Left renal cortex interstitium (tissue), 4 donors: ENCODE measurements at regions not wholly inside any gene's neighbourhood (a gene's known extent, or its start where the extent isn't known, plus 50 kb on each side); places are given as distances from the start of the nearest gene placed in this dataset.
A peak's percentile ranks its signal among the peaks of the same experiment; 100 is the strongest.
"Not testable (repeated sequence)": the region's sequence is repeated elsewhere in the genome, so short reads cannot be mapped to it uniquely, and the experiment has no call there.

Experiments used
- DNase-seq, 4 donors: peaks; one replicate each; pipeline ENCODE4 v3.0.0-alpha.2; 2013; ENCODE audit warnings: low read depth in 4 of 4, low spot score in 2 of 4, missing footprints in 1 of 4

GRCh38 chr17:30731210-30732132, 93.0 kb downstream of the CRLF3 start:
- peak; percentile 64 to 85 (median 73) for DNase-seq

DNA sequence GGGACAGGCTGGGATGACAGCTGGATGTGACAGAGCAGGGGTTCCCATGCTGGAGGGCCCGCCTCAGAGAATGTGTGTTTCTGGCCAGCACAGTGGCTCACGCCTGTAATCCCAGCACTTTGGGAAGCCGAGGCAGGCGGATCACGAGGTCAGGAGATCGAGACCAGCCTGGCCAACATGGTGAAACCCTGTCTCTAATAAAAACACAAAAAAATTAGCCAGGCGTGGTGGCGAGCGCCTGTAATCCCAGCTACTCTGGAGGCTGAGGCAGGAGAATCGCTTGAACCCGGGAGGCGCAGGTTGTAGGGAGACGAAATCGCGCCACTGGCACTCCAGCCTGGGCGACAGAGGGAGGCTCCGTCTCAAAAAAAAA, 93.7 kb downstream of the CRLF3 start:
- DNase-seq, result not testable (repeated sequence)

GRCh38 chr17:30730171-30730836, 94.2 kb downstream of the CRLF3 start:
- DNase-seq, result not testable (repeated sequence)

DNA sequence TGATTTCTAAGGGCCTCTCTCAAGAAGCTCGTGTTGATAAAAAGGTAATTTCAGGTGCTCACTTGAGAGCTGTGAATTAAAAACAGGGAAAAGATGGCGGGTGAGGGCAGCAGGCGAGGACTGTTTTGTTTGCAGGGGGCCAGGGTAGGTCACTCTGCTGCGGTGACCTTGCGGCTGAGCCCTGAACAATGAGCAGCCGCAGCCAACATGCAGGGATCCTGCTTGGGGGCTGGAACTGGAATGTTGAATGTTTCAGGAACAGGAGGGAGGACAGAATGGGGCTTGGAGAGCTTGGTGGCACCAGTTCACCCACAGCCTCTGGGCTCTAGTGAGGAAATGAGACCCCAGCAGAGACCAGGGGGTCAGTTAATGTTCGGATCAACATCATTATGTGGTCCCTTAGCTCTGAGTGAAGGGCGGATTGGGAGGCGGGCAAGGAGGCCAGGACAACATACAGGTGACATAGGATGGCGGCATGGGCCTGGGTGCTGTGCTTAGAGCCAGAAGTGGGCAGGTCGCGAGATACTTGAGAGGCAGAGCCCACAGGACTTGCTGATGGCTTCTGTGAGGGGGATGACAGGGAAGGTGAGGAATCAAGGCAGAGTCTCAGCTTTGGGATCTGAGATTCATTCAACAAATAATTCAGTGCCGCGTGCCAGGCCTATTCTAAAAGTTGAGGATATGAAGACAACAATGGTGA, 94.9 kb downstream of the CRLF3 start:
- not testable (repeated sequence) for DNase-seq

- DNase-seq, result not testable (repeated sequence)
Observed at GRCh38 chr17:30727517-30727916, 97.0 kb downstream of the CRLF3 start.

DNA sequence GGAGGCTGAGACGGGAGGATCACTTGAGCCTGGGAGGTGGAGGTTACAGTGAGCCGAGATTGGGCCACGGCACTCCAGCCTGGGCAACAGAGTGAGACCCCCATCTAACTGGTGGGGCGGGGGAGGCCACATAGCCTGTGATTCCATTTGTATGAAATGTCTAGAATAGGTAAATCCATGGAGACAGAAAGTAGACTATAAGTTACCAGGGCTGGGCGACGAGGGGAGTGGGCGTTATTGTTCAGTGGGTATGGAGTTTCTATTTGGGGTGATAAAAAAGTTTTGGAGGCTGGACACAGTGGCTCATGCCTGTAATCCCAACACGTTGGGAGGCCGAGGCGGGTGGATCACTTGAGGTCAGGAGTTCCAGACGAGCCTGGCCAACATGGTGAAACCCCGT, 97.8 kb downstream of the CRLF3 start:
- DNase-seq, result not testable (repeated sequence)

GRCh38 chr17:30726310-30726709, 98.2 kb downstream of the CRLF3 start:
- DNase-seq, result not testable (repeated sequence)

- DNase-seq, result not testable (repeated sequence)
Observed at GRCh38 chr17:30724034-30724650, 100.3 kb downstream of the CRLF3 start.

DNA sequence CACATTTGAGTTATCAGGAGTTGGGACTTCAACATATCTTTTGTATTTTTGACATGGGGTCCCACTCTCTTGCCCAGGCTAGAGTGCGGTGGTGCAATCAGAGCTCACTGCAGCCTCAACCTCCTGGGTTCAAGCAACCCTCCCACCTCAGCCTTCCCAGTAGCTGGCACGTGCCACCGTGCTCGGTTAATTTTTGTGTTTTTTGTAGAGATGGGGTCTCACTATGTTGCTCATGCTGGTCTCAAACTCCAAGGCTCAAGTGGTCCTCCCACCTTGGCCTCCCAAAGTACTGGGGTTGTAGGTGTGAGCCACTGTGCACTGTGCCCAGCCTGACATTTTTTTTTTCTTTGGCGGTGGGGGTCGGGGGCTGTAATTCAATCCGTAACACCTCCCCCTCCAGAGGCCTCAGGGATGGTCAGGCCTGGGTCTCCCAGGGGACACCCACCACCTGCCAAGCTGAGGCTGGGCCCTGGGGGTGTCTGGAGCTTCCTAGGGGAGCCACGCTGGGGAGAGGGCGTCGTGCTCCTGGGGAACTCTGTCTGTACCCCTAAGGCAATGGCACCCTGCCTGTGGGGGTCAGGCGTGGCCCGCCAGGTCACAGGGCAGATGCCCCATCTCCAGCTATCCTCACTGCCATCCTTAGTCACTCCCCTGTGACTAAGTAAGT, 102.2 kb downstream of the CRLF3 start:
- DNase-seq, result not testable (repeated sequence)

DNA sequence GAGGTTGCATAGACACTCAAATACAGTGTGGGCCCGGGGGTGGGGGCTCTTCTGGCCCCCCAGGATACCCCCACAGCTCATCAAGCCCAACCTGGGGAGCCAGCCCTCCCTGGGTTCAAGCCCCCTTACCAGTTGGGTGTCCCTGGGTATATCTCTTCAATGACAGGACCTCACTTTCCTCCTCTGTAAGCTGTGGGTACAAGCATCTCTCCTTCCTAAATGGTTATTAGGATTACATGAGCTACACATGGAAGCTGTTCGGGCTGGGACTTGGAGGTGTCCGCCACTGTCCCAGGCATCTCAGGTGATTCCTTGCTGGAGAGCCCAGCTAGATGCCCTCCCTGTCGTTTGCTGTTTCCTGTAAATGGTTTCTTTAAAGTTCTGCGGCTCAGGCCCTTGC, 103.5 kb downstream of the CRLF3 start:
- DNase-seq, result not testable (repeated sequence)

DNA sequence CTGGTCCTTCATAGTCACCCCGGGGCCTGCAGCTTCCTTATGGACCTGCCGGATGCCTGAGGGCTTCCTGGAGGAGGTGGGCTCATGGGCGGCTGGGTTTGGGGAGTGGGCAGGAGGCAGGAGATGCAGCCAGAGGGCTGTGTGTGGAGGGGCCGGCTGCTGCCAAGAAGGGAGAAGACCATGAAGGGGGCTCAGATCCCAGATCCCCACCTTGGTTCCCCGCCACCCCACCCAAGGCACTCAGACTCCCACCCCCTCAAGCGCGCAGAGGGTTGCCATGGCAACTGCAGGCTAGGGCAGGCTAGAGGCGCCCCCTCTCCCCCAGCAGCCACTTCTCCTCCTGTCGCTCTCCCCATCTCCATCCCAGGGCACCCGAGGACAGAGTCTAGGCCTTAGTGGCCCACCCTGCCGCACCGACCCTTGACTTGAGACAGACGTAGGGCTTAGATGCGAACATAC, 104.5 kb downstream of the CRLF3 start:
- no peak for DNase-seq

DNA sequence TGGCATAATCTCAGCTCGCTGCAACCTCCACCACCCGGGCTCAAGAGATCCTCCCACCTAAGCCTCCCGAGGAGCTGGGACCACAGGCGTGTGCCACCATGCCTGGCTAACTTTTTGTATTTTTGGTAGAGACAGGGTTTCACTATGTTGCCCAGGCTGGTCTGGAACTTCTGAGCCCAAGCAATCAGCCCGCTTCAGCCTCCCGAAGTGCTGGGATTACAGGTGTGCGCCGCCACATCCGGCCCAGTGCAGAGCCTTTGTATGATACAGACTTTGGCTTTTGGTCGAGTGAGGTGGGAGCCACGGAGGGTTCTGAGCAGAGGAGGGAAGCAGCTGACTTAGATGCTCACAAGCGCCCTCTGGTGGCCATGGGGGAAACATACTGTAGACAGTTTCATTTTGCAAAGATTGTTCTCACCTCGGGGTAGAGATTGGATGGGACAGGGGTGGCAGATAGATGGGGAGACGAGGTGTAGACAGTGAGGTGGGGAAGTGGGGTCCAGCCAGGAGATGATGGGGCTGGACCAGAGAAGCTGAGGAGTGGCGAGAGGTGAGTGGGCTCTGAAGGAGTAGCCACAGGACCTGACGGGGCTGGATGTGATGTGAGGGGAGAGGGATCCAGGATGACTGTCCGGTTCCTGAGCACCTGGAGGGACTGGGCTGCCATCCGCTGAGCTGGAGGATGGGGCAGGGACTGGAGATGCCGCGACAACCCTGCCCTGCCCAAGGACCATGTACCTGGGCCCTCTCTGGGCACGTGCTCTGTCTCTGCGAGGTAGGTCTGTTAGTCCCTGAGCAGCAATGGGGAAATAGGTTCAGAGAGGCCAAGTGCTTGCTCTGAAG, 105.1 kb downstream of the CRLF3 start:
- DNase-seq, result not testable (repeated sequence)

GRCh38 chr17:30718691-30719090, 105.8 kb downstream of the CRLF3 start:
- DNase-seq, result not testable (repeated sequence)

- DNase-seq, result not testable (repeated sequence)
Observed at GRCh38 chr17:30718099-30718447, 106.4 kb downstream of the CRLF3 start.

GRCh38 chr17:30717291-30718098, 107.0 kb downstream of the CRLF3 start:
- no peak for DNase-seq

DNA sequence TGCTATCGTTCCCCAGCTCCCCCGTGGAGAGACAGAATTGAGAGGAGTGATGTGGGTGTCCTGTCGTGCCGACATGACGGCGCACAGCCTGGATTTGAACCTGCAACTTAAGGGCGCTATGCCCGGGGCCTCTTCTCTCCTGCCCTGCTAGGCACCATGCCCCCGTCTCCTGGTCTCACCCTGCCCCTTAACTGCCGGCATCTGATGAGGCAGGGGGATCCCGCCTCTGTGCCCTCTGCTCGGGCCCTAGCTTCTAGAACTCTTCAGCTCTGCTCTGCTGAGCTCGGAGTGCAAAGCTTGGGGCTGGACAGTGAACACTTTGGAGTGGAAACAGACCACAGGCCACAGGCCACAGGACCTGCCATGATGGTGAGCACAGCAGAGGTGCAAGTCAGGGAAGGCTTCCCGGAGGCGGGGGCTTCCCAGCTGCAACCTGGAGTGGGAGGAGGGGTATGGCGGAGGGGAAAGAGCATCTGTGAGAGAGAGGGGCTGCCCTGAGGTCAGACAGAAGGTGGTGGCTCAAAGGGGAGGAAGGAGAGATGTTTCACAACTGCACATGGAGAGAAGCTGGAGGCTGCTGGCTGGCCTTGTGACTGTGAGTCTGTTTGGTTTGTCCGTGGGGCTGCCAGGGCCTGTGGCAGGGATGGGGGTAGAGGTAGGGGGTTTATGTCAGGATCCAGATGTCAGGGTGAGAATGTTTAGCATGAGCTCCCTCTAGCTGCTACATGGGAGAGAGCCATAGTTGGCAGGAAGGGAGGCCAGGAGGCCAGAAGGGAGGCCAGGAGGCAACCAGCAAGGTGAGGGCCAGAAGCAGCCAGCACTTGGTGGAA, 107.8 kb downstream of the CRLF3 start:
- DNase-seq, result no peak

GRCh38 chr17:30714825-30715622, 109.5 kb downstream of the CRLF3 start:
- DNase-seq, result not testable (repeated sequence)
